Effector memory CD8-positive, alpha-beta T cell (primary cell): ENCODE measurements at regions not wholly inside any gene's neighbourhood (a gene's known extent, or its start where the extent isn't known, plus 50 kb on each side); places are given as distances from the start of the nearest gene placed in this dataset.

ENCODE experiments used
- ATAC-seq: fragments of 150-1000 bp; cut with Tn5 transposase; replicated peaks from 2 replicates; pipeline ENCODE4 v1.10.0; 2021; ENCODE audit warnings: mild to moderate bottlenecking, moderate library complexity
- DNase-seq, 3 experiments: peaks; one replicate each; pipeline ENCODE4 v3.0.0; 2021
- H3K27ac Mint-ChIP-seq, 2 donors: one replicate each; pipeline ENCODE4 v1.8.0; 2022; ENCODE audit warnings: mild to moderate bottlenecking in 2 of 2, mixed read lengths in 2 of 2, moderate library complexity in 2 of 2
- H3K27me3 Mint-ChIP-seq, 2 donors: one replicate each; pipeline ENCODE4 v1.8.0; 2022; ENCODE audit warnings: mixed read lengths in 2 of 2
- H3K36me3 Mint-ChIP-seq: one replicate; pipeline ENCODE4 v1.8.0; 2022; ENCODE audit warnings: mild to moderate bottlenecking, moderate library complexity, mixed read lengths; ENCODE audit not compliant: insufficient read depth
- H3K4me1 Mint-ChIP-seq, 2 donors: one replicate each; pipeline ENCODE4 v1.8.0; 2022; ENCODE audit warnings: low read depth in 2 of 2, mixed read lengths in 2 of 2
- H3K4me3 Mint-ChIP-seq, 2 donors: one replicate each; pipeline ENCODE4 v1.8.0; 2022; ENCODE audit warnings: mild to moderate bottlenecking in 2 of 2, mixed read lengths in 2 of 2, moderate library complexity in 2 of 2
- H3K9me3 Mint-ChIP-seq, 2 donors: one replicate each; pipeline ENCODE4 v1.8.0; 2022; ENCODE audit warnings: mixed read lengths in 2 of 2

DNA sequence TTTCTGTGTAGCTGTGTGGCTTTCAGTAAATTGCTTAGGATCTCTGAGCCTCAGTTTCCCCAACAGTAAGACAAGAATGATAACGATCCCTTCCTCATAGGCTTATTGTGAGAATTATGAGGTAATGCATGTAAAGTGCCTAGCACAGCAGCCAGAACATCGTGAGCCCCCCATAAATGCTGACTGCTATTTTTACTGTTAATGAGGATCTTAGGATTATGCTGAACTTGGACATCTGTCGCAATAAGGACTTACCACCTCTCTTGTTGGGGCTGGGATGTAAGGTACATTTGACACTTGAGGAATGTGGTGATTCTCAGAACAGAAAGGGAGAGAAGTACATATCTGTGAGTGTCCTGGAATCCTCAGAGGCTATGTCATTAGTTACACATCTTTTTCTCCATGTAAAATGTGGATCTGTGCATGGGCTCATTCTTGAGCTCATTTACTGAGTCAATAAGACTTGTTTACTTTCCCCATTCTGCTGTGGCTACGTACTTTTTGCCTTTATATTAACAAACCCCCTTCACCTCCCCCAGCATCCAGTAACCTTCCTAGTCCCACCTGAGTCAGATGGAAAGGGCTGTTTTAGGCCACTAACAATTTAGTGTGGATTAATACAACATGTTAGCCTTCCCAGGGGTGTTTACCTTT, 64.4 kb upstream of the PLEKHG1 start:
- DNase-seq (no peak), ATAC-seq (no peak)
- Mint-ChIP-seq H3K36me3 (no peaks in the 10 kb centered on the region), H3K4me1 (no peaks in the 10 kb centered on the region), H3K9me3 (no peaks in the 10 kb centered on the region), H3K27ac (no peak overlapping the region), H3K4me3 (no peak overlapping the region), H3K27me3 (peaks cover 11 to 20% of the 10 kb centered on the region in 2 donors)

DNA sequence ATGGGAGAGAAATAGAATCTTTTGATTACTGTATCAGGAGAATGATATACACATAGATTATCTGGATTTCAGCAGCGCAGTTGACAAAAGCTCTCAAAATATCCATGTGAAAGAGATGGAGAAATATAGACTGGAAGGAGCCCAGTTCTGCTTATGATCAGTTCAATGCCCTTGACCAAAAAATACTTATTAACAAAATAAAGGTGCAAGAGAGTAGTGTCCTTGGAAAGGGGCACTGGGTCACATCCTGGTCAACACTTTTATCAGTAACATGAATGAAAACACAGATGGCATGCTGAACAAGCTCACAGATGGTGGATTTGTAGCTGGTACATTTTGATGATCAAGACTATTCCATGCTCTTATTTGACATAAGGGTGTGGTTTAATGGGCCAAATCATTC, 63.9 kb upstream of the PLEKHG1 start:
- ATAC-seq: no peak
- Mint-ChIP-seq H3K9me3 (no peaks in the 10 kb centered on the region), H3K27ac (no peak overlapping the region), H3K4me1 (no peaks in the 10 kb centered on the region), H3K4me3 (no peak overlapping the region), H3K36me3 (no peaks in the 10 kb centered on the region), H3K27me3 (peaks cover 12 to 25% of the 10 kb centered on the region in 2 donors)
- DNase-seq: no peak

DNA sequence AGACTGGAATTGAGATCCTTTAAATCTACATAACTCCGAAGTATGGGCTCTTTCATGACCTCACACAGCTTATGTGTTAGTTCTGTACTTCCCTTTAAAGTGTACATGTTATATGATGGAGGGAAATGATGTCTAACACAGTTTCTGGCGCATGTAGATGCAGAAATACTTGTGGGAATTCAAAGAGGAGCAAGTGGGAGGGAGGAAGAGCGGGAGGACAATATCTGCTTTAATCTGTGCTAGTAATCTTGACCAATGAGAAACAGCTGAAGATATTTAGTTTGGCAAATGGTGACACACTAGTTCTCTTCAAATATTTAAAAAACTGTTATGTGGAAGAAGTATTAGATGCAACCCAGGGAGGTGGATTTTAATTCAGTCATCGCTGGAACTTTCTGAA, 62.9 kb upstream of the PLEKHG1 start:
- H3K4me1 Mint-ChIP-seq: no peaks in the 10 kb centered on the region
- no peak overlapping the region for H3K4me3 Mint-ChIP-seq
- DNase-seq (no peak), ATAC-seq (no peak)
- H3K9me3 Mint-ChIP-seq: no peaks in the 10 kb centered on the region
- H3K27ac Mint-ChIP-seq: no peak overlapping the region
- H3K27me3 Mint-ChIP-seq: peaks cover 12 to 26% of the 10 kb centered on the region in 2 donors
- no peaks in the 10 kb centered on the region for H3K36me3 Mint-ChIP-seq

DNA sequence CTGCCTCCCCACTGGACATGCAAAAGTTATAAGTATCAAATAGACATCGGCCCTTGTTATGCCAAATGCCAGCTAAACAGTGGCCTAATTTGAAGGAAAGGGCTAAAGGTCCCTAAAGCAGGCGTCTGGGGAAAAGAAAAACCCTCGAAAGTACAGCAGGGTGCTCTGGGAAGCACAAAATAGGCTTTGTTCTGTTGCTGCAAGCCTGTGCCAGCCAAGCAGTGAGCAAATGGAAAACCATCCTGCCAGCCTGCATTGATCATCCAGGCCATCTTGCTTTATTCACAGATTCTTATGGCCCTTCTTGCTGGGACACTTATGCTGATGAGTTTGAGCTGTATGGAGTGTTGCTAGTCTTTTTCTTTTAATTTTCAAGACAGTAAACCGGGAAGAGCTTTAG, 62.2 kb upstream of the PLEKHG1 start:
- no peak overlapping the region for H3K27ac Mint-ChIP-seq
- H3K9me3 Mint-ChIP-seq: no peaks in the 10 kb centered on the region
- H3K27me3 Mint-ChIP-seq: peaks cover 12 to 26% of the 10 kb centered on the region in 2 donors
- no peak overlapping the region for H3K4me3 Mint-ChIP-seq
- no peaks in the 10 kb centered on the region for H3K4me1 Mint-ChIP-seq
- DNase-seq (no peak), ATAC-seq (no peak)
- no peaks in the 10 kb centered on the region for H3K36me3 Mint-ChIP-seq

DNA sequence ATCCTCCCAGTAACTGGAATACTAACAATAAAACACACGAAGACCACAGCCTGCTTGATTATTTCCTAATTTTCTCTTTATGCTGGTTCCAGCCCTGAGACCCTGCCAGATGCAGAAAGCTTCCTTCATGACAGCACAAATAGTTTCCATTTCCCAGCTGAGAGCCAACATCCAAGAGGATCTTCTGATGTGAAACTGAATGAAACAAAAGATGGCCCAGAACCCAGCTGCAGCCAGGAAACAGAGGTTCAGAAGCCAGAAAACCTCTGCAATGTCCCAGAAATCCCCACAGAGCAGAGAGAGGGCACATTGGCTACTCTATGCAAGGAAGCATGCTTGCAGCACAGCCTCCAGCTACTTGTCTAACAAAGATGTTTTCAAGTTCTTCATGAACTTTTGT, 61.8 kb upstream of the PLEKHG1 start:
- DNase-seq: no peak
- H3K27me3 Mint-ChIP-seq: peaks cover 12 to 26% of the 10 kb centered on the region in 2 donors
- no peaks in the 10 kb centered on the region for H3K9me3 Mint-ChIP-seq
- H3K4me3 Mint-ChIP-seq: no peak overlapping the region
- H3K36me3 Mint-ChIP-seq: no peaks in the 10 kb centered on the region
- no peak for ATAC-seq
- H3K4me1 Mint-ChIP-seq: no peaks in the 10 kb centered on the region
- H3K27ac Mint-ChIP-seq: no peak overlapping the region

DNA sequence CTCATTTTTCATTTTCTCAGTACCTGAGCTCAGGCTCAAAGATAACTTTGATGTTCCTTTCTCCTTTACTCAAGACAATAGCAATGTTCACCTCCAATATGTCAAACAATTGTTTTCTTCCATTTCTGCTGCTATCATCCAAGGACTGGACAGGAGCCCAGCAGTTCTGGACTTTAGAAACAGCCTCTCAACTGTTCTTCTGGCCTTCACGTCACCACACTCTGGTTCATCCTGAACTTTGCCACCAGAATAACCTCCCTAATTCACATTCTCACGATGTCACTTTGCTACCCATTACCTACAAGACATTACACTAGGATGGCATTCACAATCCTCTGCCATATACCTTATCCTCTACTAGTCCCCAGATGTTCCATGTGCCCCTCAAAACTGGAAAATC, 60.6 kb upstream of the PLEKHG1 start:
- Mint-ChIP-seq H3K9me3 (no peaks in the 10 kb centered on the region), H3K36me3 (no peaks in the 10 kb centered on the region), H3K4me3 (no peak overlapping the region), H3K27me3 (peaks cover 12 to 35% of the 10 kb centered on the region in 2 donors), H3K4me1 (no peaks in the 10 kb centered on the region), H3K27ac (no peak overlapping the region)
- DNase-seq (no peak), ATAC-seq (no peak)

DNA sequence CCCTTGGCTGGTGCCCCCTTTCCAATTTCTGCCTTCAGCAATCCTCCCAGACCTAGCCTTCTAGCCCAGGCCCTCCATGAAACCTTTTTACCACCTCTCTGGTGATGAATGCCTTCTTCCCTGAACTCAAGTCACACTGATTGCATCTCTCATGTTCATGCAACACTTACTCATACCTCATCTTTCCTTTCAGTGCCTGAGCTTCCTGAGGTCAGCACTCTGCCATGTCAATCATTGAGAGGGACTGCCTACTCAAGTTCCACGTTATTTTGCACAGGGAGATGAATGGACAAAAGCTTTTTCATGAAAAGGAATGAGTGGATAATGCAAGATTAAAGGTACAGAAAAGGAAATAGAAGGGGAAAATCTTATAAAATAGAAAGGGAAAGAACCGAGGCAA, 60.1 kb upstream of the PLEKHG1 start:
- H3K27ac Mint-ChIP-seq: no peak overlapping the region
- H3K9me3 Mint-ChIP-seq: no peaks in the 10 kb centered on the region
- no peak overlapping the region for H3K4me3 Mint-ChIP-seq
- H3K36me3 Mint-ChIP-seq: no peaks in the 10 kb centered on the region
- H3K27me3 Mint-ChIP-seq: peaks cover 12 to 35% of the 10 kb centered on the region in 2 donors
- DNase-seq (no peak), ATAC-seq (no peak)
- no peaks in the 10 kb centered on the region for H3K4me1 Mint-ChIP-seq

DNA sequence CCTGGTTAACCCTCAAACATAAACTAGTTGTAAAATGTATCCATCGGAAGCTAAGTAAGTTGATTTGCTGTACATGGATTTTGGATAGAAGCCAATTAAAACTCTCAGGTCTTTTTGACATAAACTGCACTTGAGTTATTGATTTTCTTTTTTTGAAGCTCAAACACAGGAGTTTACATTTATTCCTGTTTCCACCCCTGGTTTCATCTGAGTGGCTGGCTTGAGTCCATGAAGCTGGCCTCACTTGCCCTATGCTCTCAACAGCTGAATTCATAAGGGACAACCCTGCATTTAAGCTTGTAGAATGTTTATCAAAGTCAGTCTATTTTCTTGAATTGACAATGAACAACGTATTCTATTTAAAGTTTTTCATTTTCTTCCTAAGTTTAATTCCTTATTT, 58.1 kb upstream of the PLEKHG1 start:
- no peak overlapping the region for H3K4me3 Mint-ChIP-seq
- DNase-seq (no peak), ATAC-seq (no peak)
- peaks cover under 1% of the 10 kb centered on the region for H3K36me3 Mint-ChIP-seq
- no peaks in the 10 kb centered on the region for H3K9me3 Mint-ChIP-seq
- H3K27ac Mint-ChIP-seq: no peak overlapping the region
- H3K27me3 Mint-ChIP-seq: peaks cover 17 to 34% of the 10 kb centered on the region in 2 donors
- no peaks in the 10 kb centered on the region for H3K4me1 Mint-ChIP-seq

DNA sequence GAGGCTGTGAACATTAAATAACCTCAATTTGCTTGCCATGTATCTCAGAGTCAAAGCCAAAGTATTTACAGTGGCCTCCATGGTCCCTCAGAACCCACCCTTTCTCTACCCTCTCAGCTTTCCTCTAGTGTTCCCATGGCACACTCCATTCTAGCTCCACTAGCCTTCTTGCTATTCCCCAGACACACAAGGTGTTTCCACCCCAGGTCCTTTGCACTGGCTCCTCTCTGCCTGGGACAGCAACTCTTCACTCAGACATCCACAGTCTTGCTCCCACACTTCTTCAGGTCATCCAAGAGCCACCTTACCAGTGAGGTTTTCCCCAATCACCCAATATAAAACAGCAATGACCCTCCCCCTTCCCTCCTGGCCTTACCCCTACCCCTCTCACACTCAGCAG, 56.5 kb upstream of the PLEKHG1 start:
- Mint-ChIP-seq H3K27me3 (peaks cover 29 to 41% of the 10 kb centered on the region in 2 donors), H3K9me3 (no peaks in the 10 kb centered on the region), H3K36me3 (peaks cover 2% of the 10 kb centered on the region), H3K27ac (no peak overlapping the region), H3K4me3 (no peak overlapping the region), H3K4me1 (no peaks in the 10 kb centered on the region)
- DNase-seq (no peak), ATAC-seq (no peak)

DNA sequence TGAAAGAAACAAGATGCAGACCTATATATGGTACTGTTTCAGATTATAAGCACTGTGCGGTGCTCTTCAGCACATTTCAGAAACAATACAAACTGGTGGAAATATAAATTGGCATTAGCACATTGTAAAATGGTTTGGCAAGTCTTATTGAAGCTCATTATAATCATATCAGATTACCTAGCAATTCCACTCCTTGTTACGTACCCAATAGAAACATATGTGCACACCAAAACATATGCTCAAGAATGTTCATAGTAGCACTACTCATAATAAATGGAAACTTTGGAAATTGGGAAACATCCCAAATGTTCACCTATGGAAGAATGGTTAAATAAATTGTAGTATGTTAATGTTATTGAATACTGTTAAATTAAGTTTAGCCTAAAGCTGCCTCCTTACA, 54.9 kb upstream of the PLEKHG1 start:
- Mint-ChIP-seq H3K36me3 (peaks cover 2% of the 10 kb centered on the region), H3K4me1 (no peaks in the 10 kb centered on the region), H3K27me3 (peaks cover 38% of the 10 kb centered on the region in 2 donors), H3K27ac (no peak overlapping the region), H3K9me3 (no peaks in the 10 kb centered on the region), H3K4me3 (no peak overlapping the region)
- DNase-seq (no peak), ATAC-seq (no peak)

DNA sequence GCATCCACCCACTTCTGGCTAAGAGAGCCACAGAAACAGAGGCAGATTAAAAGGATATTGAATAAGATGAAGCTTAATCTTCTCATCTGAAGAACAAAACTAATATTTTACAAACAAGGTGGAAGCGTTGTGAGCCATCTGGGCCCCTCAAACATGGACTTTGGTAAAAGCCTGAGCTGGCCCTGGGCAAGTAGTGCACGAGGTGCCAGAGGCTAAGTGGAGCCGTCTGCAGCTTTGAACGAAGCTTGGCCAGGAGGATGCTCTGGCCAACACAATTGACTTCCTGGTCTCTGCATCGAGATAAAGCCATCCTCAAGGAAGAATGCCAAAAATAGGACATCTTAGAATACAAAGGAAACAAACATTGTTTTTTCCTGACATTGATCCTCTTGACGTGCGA, 53.2 kb upstream of the PLEKHG1 start:
- no peak overlapping the region for H3K27ac Mint-ChIP-seq
- ATAC-seq (no peak), DNase-seq (no peak)
- H3K36me3 Mint-ChIP-seq: peaks cover 2% of the 10 kb centered on the region
- no peaks in the 10 kb centered on the region for H3K4me1 Mint-ChIP-seq
- H3K9me3 Mint-ChIP-seq: no peaks in the 10 kb centered on the region
- H3K27me3 Mint-ChIP-seq: peaks cover 33 to 38% of the 10 kb centered on the region in 2 donors
- H3K4me3 Mint-ChIP-seq: no peak overlapping the region

DNA sequence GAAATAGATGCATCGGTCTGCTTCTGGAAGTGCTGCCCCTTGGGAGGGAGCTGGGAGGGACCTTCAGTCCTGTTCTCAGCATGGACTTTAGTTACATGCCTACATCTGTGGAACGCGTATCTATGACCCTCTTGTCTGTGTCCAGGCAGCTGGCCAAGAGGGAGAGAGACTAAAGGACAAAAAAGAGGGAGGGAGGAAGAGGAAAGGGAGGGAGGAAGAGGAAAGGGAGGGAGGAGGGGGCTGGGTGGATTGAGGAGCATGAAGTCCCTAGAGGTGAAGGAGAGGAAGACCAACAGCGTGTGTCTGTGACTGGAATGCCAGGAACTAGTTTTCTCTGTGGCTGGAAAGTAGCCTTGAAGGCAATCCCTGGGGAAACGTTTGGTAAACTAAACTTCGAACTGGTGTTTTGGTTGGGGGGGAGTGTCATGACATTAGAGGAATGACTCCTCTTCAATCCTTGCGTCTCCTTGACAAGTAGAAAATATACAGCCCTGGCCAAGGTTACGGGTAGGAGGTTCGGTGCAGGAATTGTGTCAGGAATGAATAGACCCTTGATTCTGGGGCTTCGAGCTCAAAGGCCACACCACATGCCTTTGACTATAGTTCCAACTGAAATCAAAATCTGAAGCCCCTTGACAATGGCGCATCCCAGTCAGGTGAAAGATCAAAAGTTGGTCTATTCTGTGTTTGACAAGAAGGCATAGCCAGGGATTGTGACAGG, 52.0 kb upstream of the PLEKHG1 start:
- ATAC-seq (no peak), DNase-seq (no peak)
- Mint-ChIP-seq H3K36me3 (peaks cover 2% of the 10 kb centered on the region), H3K27me3 (peaks cover 39 to 46% of the 10 kb centered on the region in 2 donors), H3K9me3 (no peaks in the 10 kb centered on the region), H3K27ac (no peak overlapping the region), H3K4me1 (no peaks in the 10 kb centered on the region), H3K4me3 (no peak overlapping the region)

DNA sequence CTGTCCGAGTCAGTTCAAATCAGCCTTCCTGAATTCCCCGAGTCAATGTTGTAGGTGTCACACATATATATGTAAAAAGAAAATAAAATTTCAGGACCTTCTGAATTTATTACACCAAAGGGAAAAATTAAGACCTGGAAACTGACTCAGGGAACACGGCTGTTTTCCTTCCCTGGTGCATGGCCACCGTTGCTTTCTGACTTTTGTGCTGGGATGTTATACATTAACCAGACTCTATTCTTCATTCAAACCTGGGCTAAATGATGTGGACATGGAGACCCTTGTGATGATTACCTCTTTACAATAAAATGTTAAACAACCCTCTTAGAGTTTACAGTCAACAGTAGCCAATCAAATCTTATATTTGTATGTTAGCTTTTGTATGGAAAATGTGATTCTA, 51.4 kb upstream of the PLEKHG1 start:
- no peaks in the 10 kb centered on the region for H3K4me1 Mint-ChIP-seq
- ATAC-seq (no peak), DNase-seq (no peak)
- no peak overlapping the region for H3K27ac Mint-ChIP-seq
- peaks cover 2% of the 10 kb centered on the region for H3K36me3 Mint-ChIP-seq
- peaks cover 35 to 53% of the 10 kb centered on the region in 2 donors for H3K27me3 Mint-ChIP-seq
- no peaks in the 10 kb centered on the region for H3K9me3 Mint-ChIP-seq
- H3K4me3 Mint-ChIP-seq: no peak overlapping the region

DNA sequence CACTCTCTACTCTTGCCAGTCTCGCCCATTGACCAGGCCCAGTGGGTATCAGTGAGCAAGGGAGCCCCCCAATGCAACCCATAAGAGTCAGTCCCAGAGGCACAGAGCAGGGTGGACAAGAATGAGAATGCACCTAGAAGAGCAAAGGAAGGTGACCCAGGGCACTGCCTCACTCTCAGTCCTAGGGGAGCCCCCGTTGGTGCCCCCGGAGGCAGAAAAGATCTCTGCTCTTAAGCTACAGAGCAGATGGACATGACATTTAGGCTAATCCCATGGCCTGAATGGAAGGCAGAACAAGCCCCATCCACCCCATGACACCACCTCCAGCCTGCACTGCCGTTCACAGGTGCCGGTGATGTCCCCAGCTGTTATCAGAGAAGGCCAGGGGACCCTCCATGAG, 50.7 kb upstream of the PLEKHG1 start:
- H3K9me3 Mint-ChIP-seq: no peaks in the 10 kb centered on the region
- DNase-seq (no peak), ATAC-seq (no peak)
- H3K4me1 Mint-ChIP-seq: no peaks in the 10 kb centered on the region
- no peak overlapping the region for H3K27ac Mint-ChIP-seq
- H3K27me3 Mint-ChIP-seq: peaks cover 34 to 59% of the 10 kb centered on the region in 2 donors
- H3K36me3 Mint-ChIP-seq: peaks cover 2% of the 10 kb centered on the region
- H3K4me3 Mint-ChIP-seq: no peak overlapping the region
